H1 (cell line): ENCODE measurements at regions not wholly inside any gene's neighbourhood (a gene's known extent, or its start where the extent isn't known, plus 50 kb on each side); places are given as distances from the start of the nearest gene placed in this dataset.

ENCODE experiments used
- CTCF ChIA-PET: fragments of 300-600 bp; sonication (Branson Sonifier 250); formaldehyde crosslinking; loops from one replicate; lab custom pipeline; 2021; ENCODE audit not compliant: partially characterized antibody; lab: Charles Lee
- POLR2A ChIA-PET: fragments of 300-600 bp; sonication (Branson Sonifier 250); formaldehyde crosslinking; loops from one replicate; lab custom pipeline; 2021; ENCODE audit warnings: inconsistent platforms; ENCODE audit not compliant: partially characterized antibody; lab: Charles Lee
- DNase-seq, 2 experiments: peaks; one replicate each; pipeline versions ENCODE4 v3.0.0 to v3.0.0-alpha.2; 2010 to 2022; ENCODE audit warnings: low spot score in 2 of 2, low read depth in 1 of 2, mixed read lengths in 1 of 2
- FAIRE-seq: peaks from 2 replicates; lab custom pipeline; 2011; peaks lifted over from hg19 to GRCh38; lab: Jason Lieb, UNC
- H2AFZ ChIP-seq: 2 replicates; pipeline ENCODE4 v1.8.1; 2012; ENCODE audit warnings: low read length, inconsistent platforms
- H2AK5ac ChIP-seq: 2 replicates; pipeline ENCODE4 v1.6.1; 2013; ENCODE audit warnings: low read depth, low read length
- H2BK120ac ChIP-seq: replicated peaks from 2 replicates; pipeline ENCODE3; 2013; ENCODE audit warnings: low read depth, low read length, inconsistent platforms
- H2BK12ac ChIP-seq: 2 replicates; pipeline ENCODE4 v1.6.1; 2013; ENCODE audit warnings: low read depth, low read length
- H2BK15ac ChIP-seq: 2 replicates; pipeline ENCODE4 v1.6.1; 2013; ENCODE audit warnings: low read length
- H2BK20ac ChIP-seq: 2 replicates; pipeline ENCODE4 v1.6.1; 2013; ENCODE audit warnings: low read length
- H2BK5ac ChIP-seq: 2 replicates; pipeline ENCODE4 v1.6.1; 2013; ENCODE audit warnings: low read depth, low read length
- H3K14ac ChIP-seq: 2 replicates; pipeline ENCODE4 v1.6.1; 2013; ENCODE audit warnings: inconsistent platforms; ENCODE audit not compliant: insufficient read length
- H3K18ac ChIP-seq: 2 replicates; pipeline ENCODE4 v1.6.1; 2013; ENCODE audit warnings: low read length; ENCODE audit errors: extremely low read depth
- H3K23ac ChIP-seq: 2 replicates; pipeline ENCODE4 v1.6.1; 2013; ENCODE audit warnings: inconsistent platforms; ENCODE audit not compliant: insufficient read length
- H3K23me2 ChIP-seq: 2 replicates; pipeline ENCODE4 v1.6.1; 2013; ENCODE audit warnings: low read depth, low read length
- H3K27ac ChIP-seq: 2 replicates; pipeline ENCODE4 v1.6.1; 2011; ENCODE audit warnings: low read depth, low read length, inconsistent platforms
- H3K27me3 ChIP-seq, 4 experiments: replicated peaks in 1 of 4; 1 replicate in 1 of 4; 2 replicates in 3 of 4; pipeline versions ENCODE4 v1.6.1 to v1.8.1; 2011 to 2013; ENCODE audit warnings: low read length in 3 of 4, mild to moderate bottlenecking in 3 of 4, inconsistent platforms in 2 of 4, mixed read lengths in 2 of 4, moderate library complexity in 1 of 4; ENCODE audit not compliant: control insufficient read depth in 3 of 4, insufficient read depth in 3 of 4; ENCODE audit errors: extremely low read depth in 1 of 4
- H3K36me3 ChIP-seq, 4 experiments: 2 replicates each; pipeline versions ENCODE4 v1.6.1 to v1.8.1; 2011 to 2013; ENCODE audit warnings: mild to moderate bottlenecking in 4 of 4, low read length in 3 of 4, moderate library complexity in 2 of 4, control low read depth in 1 of 4, inconsistent platforms in 1 of 4; ENCODE audit not compliant: insufficient read depth in 4 of 4, control insufficient read depth in 2 of 4
- H3K4ac ChIP-seq: replicated peaks from 2 replicates; pipeline ENCODE3; 2013; ENCODE audit warnings: low read length, low read depth, mixed read lengths, inconsistent platforms; ENCODE audit not compliant: insufficient read length
- H3K4me1 ChIP-seq, 4 experiments: replicated peaks in 1 of 4; 1 replicate in 1 of 4; 2 replicates in 3 of 4; pipeline versions ENCODE4 v1.6.1 to v1.8.1; 2011 to 2013; ENCODE audit warnings: low read length in 3 of 4, inconsistent platforms in 2 of 4, mixed read lengths in 1 of 4; ENCODE audit not compliant: insufficient read depth in 4 of 4, control insufficient read depth in 3 of 4
- H3K4me2 ChIP-seq, 2 experiments: 2 replicates each; pipeline versions ENCODE4 v1.6.1 to v1.8.1; 2011 to 2013; ENCODE audit warnings: low read depth in 2 of 2, low read length in 2 of 2, control low read depth in 1 of 2, inconsistent platforms in 1 of 2, mild to moderate bottlenecking in 1 of 2; ENCODE audit not compliant: insufficient read depth in 1 of 2
- H3K4me3 ChIP-seq, 4 experiments: fragments of 200-600, 300-600 bp in 1 of 4; sonication (generic), shearing (Covaris generic), sonication (Bioruptor Twin) in 1 of 4; 2 replicates each; pipeline versions ENCODE4 v1.5.1 to v1.8.1; 2011 to 2016; ENCODE audit warnings: low read length in 4 of 4, low read depth in 3 of 4, control low read depth in 2 of 4, inconsistent platforms in 2 of 4, mild to moderate bottlenecking in 2 of 4, mixed read lengths in 1 of 4, moderate library complexity in 1 of 4; ENCODE audit not compliant: insufficient read depth in 2 of 4; ENCODE audit errors: extremely low read depth in 1 of 4
- H3K56ac ChIP-seq: replicated peaks from 2 replicates; pipeline ENCODE3; 2013; ENCODE audit warnings: low read depth, mild to moderate bottlenecking, mixed read lengths, low read length, inconsistent platforms; ENCODE audit not compliant: insufficient read length
- H3K79me1 ChIP-seq: 2 replicates; pipeline ENCODE4 v1.6.1; 2013; ENCODE audit warnings: low read depth, low read length, control low read depth
- H3K79me2 ChIP-seq, 2 experiments: 2 replicates each; pipeline versions ENCODE4 v1.6.1 to v1.8.1; 2012 to 2013; ENCODE audit warnings: low read length in 2 of 2, mild to moderate bottlenecking in 2 of 2, inconsistent platforms in 1 of 2; ENCODE audit not compliant: insufficient read depth in 2 of 2, control insufficient read depth in 1 of 2
- H3K9ac ChIP-seq, 4 experiments: replicated peaks in 1 of 4; 1 replicate in 1 of 4; 2 replicates in 3 of 4; pipeline versions ENCODE4 v1.6.1 to v1.8.1; 2011 to 2013; ENCODE audit warnings: low read depth in 3 of 4, low read length in 3 of 4, control low read depth in 2 of 4, mild to moderate bottlenecking in 2 of 4, moderate library complexity in 2 of 4, inconsistent platforms in 1 of 4; ENCODE audit errors: extremely low read depth in 1 of 4
- H3K9me3 ChIP-seq, 2 experiments: 2 replicates each; pipeline versions ENCODE4 v1.6.1 to v1.8.1; 2012 to 2013; ENCODE audit warnings: mild to moderate bottlenecking in 2 of 2, moderate library complexity in 2 of 2, control low read depth in 1 of 2, inconsistent platforms in 1 of 2, low read depth in 1 of 2, low read length in 1 of 2, mixed read lengths in 1 of 2; ENCODE audit not compliant: insufficient read depth in 2 of 2
- H4K20me1 ChIP-seq, 2 experiments: replicated peaks in 1 of 2; 2 replicates each; pipeline versions ENCODE3 to v1.8.1; 2011 to 2013; ENCODE audit warnings: inconsistent platforms in 2 of 2, low read length in 2 of 2, mild to moderate bottlenecking in 1 of 2; ENCODE audit not compliant: insufficient read depth in 2 of 2, control insufficient read depth in 1 of 2
- H4K5ac ChIP-seq: 2 replicates; pipeline ENCODE4 v1.6.1; 2013; ENCODE audit warnings: low read length, low read depth, mixed read lengths, inconsistent platforms; ENCODE audit not compliant: insufficient read length
- H4K8ac ChIP-seq: 2 replicates; pipeline ENCODE4 v1.8.0; 2013; ENCODE audit warnings: mild to moderate bottlenecking, moderate library complexity, low read length, inconsistent platforms; ENCODE audit not compliant: insufficient read depth; ENCODE audit errors: extremely low read depth
- H4K91ac ChIP-seq: replicated peaks from 2 replicates; pipeline ENCODE3; 2013; ENCODE audit warnings: low read length, mixed read lengths, inconsistent platforms; ENCODE audit not compliant: insufficient read length
- BRCA1 ChIP-seq: IDR thresholded peaks from 2 replicates; pipeline ENCODE4 v1.6.1; 2012; ENCODE audit warnings: low read depth, low read length, improper control_type of control experiment
- RXRA ChIP-seq: IDR thresholded peaks from 2 replicates; pipeline ENCODE4 v1.6.1; 2011; ENCODE audit warnings: low read depth, mild to moderate bottlenecking, low read length, moderate library complexity; ENCODE audit not compliant: insufficient read depth
- SAP30 ChIP-seq: fragments of 300-600 bp; sonication (generic); IDR thresholded peaks from 2 replicates; pipeline ENCODE4 v1.7.1; 2012; ENCODE audit warnings: low read length, moderate library complexity, mild to moderate bottlenecking, inconsistent platforms; ENCODE audit not compliant: insufficient read depth, insufficient replicate concordance
- SIN3A ChIP-seq, 2 experiments: IDR thresholded peaks in 1 of 2; conservative IDR thresholded peaks in 1 of 2; 2 replicates each; pipeline ENCODE4 v1.6.1; 2011 to 2012; ENCODE audit warnings: low read length in 2 of 2, improper control_type of control experiment in 1 of 2, low read depth in 1 of 2, mild to moderate bottlenecking in 1 of 2
- YY1 ChIP-seq: IDR thresholded peaks from 2 replicates; pipeline ENCODE4 v1.6.1; 2011; ENCODE audit warnings: low read depth, mild to moderate bottlenecking, low read length

GRCh38 chr4:71687056-71687455 is 96.8 kb downstream of the GC start:
- H4K20me1 ChIP-seq: no peaks in the 10 kb centered on the region
- ChIA-PET POLR2A (no interaction called here), CTCF (interaction anchor here (0.9 kb wide), 1 partner anchor 16 kb away, joined by 3 read pairs; no protein-coding TSS in a partner anchor)
- no peak overlapping the region for H2BK20ac ChIP-seq
- H3K27ac ChIP-seq: no peak overlapping the region
- no peak overlapping the region for H3K18ac ChIP-seq
- H4K8ac ChIP-seq: no peak overlapping the region
- no peak for DNase-seq
- no peak overlapping the region for H3K9ac ChIP-seq
- no peak overlapping the region for H4K5ac ChIP-seq
- H3K79me2 ChIP-seq: no peaks in the 10 kb centered on the region
- no peaks in the 10 kb centered on the region for H3K4me1 ChIP-seq
- H3K14ac ChIP-seq: no peak overlapping the region
- no peaks in the 10 kb centered on the region for H3K23me2 ChIP-seq
- no peaks in the 10 kb centered on the region for H3K9me3 ChIP-seq
- H2BK15ac ChIP-seq: no peak overlapping the region
- H3K27me3 ChIP-seq: no peaks in the 10 kb centered on the region
- TF ChIP-seq SAP30: no peak
- TF ChIP-seq BRCA1: no peak
- no peak for TF ChIP-seq RXRA
- no peak for TF ChIP-seq YY1
- no peak for TF ChIP-seq SIN3A (conservative IDR thresholded peaks at IDR 0.05 in 1 of 2, IDR thresholded peaks at IDR 0.05 in 1 of 2; ENCODE audit: low read depth in 1 of 2, low read length in 2 of 2)
- no peak for FAIRE-seq
- H2AFZ ChIP-seq: no peak overlapping the region
- H3K79me1 ChIP-seq: no peaks in the 10 kb centered on the region
- H4K91ac ChIP-seq: no peak overlapping the region
- no peak overlapping the region for H3K4ac ChIP-seq
- H2BK5ac ChIP-seq: no peak overlapping the region
- H3K4me2 ChIP-seq: no peak overlapping the region
- H2AK5ac ChIP-seq: no peak overlapping the region
- no peak overlapping the region for H3K56ac ChIP-seq
- H3K23ac ChIP-seq: no peak overlapping the region
- no peak overlapping the region for H2BK12ac ChIP-seq
- no peaks in the 10 kb centered on the region for H3K36me3 ChIP-seq
- H3K4me3 ChIP-seq: no peak overlapping the region
- H2BK120ac ChIP-seq: no peak overlapping the region
